ENCODE measurements at regions not wholly inside any gene's neighbourhood (a gene's known extent, or its start where the extent isn't known, plus 50 kb on each side); places are given as distances from the start of the nearest gene placed in this dataset.

- TF ChIP-seq CTCF (conservative IDR thresholded peaks at IDR 0.05; ENCODE audit: low read depth in 2 of 2): no peak
- no peak for TF ChIP-seq POLR2AphosphoS5 (IDR thresholded peaks at IDR 0.05; ENCODE audit: low read depth)
- no peak for TF ChIP-seq CREB1 (CRISPR knock-in tag; IDR thresholded peaks at IDR 0.05; ENCODE audit: low read depth)
Measured at GRCh38 chr13:82058364-82058763, 1717.4 kb upstream of the SPRY2 start.
